TTC549 (cell line): ENCODE measurements at regions not wholly inside any gene's neighbourhood (a gene's known extent, or its start where the extent isn't known, plus 50 kb on each side); places are given as distances from the start of the nearest gene placed in this dataset.

Experiments
- FAIRE-seq: peaks from 2 replicates; lab custom pipeline; 2012; peaks lifted over from hg19 to GRCh38; lab: Jason Lieb, UNC

GRCh38 chr4:126238013-126238412 is 923.3 kb downstream of the FAT4 start:
- FAIRE-seq = no peak

GRCh38 chr4:126241634-126242033 is 926.9 kb downstream of the FAT4 start:
- FAIRE-seq = no peak

GRCh38 chr4:126242679-126243390 is 928.1 kb downstream of the FAT4 start:
- FAIRE-seq = no peak

- FAIRE-seq = no peak
Measured at GRCh38 chr4:126247409-126247808, 932.7 kb downstream of the FAT4 start.

GRCh38 chr4:126250006-126250405 is 935.3 kb downstream of the FAT4 start:
- FAIRE-seq = no peak

GRCh38 chr4:126251169-126251568 is 936.4 kb downstream of the FAT4 start:
- no peak for FAIRE-seq

- FAIRE-seq = no peak
Measured at GRCh38 chr4:126262665-126263064, 947.9 kb downstream of the FAT4 start.

GRCh38 chr4:126264839-126265238 is 950.1 kb downstream of the FAT4 start:
- FAIRE-seq = no peak

GRCh38 chr4:126265888-126266287 is 951.1 kb downstream of the FAT4 start:
- FAIRE-seq = no peak

GRCh38 chr4:126267689-126268088 is 952.9 kb downstream of the FAT4 start:
- FAIRE-seq = no peak

GRCh38 chr4:126268106-126268505 is 953.4 kb downstream of the FAT4 start:
- no peak for FAIRE-seq

- FAIRE-seq = no peak
Measured at GRCh38 chr4:126269106-126269505, 954.4 kb downstream of the FAT4 start.

- FAIRE-seq = no peak
Measured at GRCh38 chr4:126271292-126271691, 956.5 kb downstream of the FAT4 start.

- FAIRE-seq = no peak
Measured at GRCh38 chr4:126273746-126274145, 959.0 kb downstream of the FAT4 start.

- FAIRE-seq = no peak
Measured at GRCh38 chr4:126291886-126292285, 977.1 kb downstream of the FAT4 start.

- FAIRE-seq = no peak
Measured at GRCh38 chr4:126298271-126298670, 983.5 kb downstream of the FAT4 start.

- no peak for FAIRE-seq
Measured at GRCh38 chr4:126306152-126306869, 991.6 kb downstream of the FAT4 start.

GRCh38 chr4:126318376-126318775 is 1003.6 kb downstream of the FAT4 start:
- FAIRE-seq = no peak

- FAIRE-seq = no peak
Measured at GRCh38 chr4:126328914-126329313, 1014.2 kb downstream of the FAT4 start.

- FAIRE-seq = no peak
Measured at GRCh38 chr4:126338548-126338947, 1023.8 kb downstream of the FAT4 start.

- no peak for FAIRE-seq
Measured at GRCh38 chr4:126341927-126342326, 1027.2 kb downstream of the FAT4 start.

- FAIRE-seq = no peak
Measured at GRCh38 chr4:126344472-126344871, 1029.7 kb downstream of the FAT4 start.

- FAIRE-seq = no peak
Measured at GRCh38 chr4:126346654-126347053, 1031.9 kb downstream of the FAT4 start.

GRCh38 chr4:126354784-126355183 is 1040.0 kb downstream of the FAT4 start:
- no peak for FAIRE-seq
